ENCODE measurements at regions not wholly inside any gene's neighbourhood (a gene's known extent, or its start where the extent isn't known, plus 50 kb on each side); places are given as distances from the start of the nearest gene placed in this dataset.

- no peak overlapping the region for H3K4me3 ChIP-seq (ENCODE audit: low read depth, low read length)
- no peaks in the 10 kb centered on the region for H3K36me3 ChIP-seq (ENCODE audit: control insufficient read depth, insufficient read depth, low read length)
- TF ChIP-seq CTCF (IDR thresholded peaks at IDR 0.05; ENCODE audit: insufficient read depth, low read length, poor library complexity, severe bottlenecking) = no peak
- no peaks in the 10 kb centered on the region for H3K27me3 ChIP-seq (ENCODE audit: control insufficient read depth, insufficient read depth, low read length)
- DNase-seq (ENCODE audit: low read depth) = no peak
Measured at GRCh38 chr2:134074619-134075018, 179.3 kb upstream of the MGAT5 start.

DNA sequence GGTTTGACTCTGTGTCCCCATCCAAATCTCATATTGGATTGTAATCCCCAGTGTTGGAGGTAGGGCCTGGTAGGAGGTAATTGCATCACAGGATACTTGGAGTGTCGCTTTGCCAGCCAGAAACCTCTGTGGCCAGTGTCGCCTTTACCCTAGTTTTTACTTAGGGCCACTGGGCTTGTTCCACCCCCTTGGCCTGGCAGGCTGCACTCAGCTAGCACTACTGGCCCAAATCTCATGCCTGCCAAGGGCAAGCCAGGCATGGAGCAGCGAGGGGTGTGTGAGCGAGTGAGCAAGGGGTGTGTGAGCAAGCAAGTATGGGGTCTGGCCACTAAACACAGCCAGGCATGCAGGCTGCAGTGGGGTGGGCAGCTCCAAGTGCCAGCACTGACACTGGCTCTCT, 178.7 kb upstream of the MGAT5 start:
- DNase-seq (ENCODE audit: low read depth) = no peak
- no peaks in the 10 kb centered on the region for H3K36me3 ChIP-seq (ENCODE audit: control insufficient read depth, insufficient read depth, low read length)
- H3K27me3 ChIP-seq (ENCODE audit: control insufficient read depth, insufficient read depth, low read length) = no peaks in the 10 kb centered on the region
- no peak overlapping the region for H3K4me3 ChIP-seq (ENCODE audit: low read depth, low read length)
- TF ChIP-seq CTCF (IDR thresholded peaks at IDR 0.05; ENCODE audit: insufficient read depth, low read length, poor library complexity, severe bottlenecking) = no peak

DNA sequence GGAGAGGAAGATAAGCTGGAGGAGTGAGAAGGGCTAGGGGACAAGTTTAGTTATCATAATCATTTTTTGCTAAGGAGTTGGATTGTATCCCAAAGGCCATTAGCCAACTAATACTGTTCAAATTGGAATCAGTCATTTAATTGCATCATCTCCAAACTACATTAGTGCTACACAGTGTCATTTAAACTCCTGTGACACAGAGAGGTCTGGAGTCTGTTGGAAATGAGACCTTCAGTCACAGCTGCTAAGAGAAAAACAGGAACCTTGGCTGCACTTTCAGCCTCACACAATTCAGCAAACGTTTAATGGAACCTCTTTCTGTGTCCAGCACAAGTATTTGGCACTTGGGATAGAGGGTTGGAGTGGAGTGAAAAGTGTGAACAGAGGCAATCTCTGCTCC, 175.5 kb upstream of the MGAT5 start:
- Histone ChIP-seq H3K27me3 (ENCODE audit: control insufficient read depth, insufficient read depth, low read length) (no peaks in the 10 kb centered on the region), H3K4me3 (ENCODE audit: low read depth, low read length) (no peak overlapping the region), H3K36me3 (ENCODE audit: control insufficient read depth, insufficient read depth, low read length) (no peaks in the 10 kb centered on the region)
- TF ChIP-seq CTCF (IDR thresholded peaks at IDR 0.05; ENCODE audit: insufficient read depth, low read length, poor library complexity, severe bottlenecking) = no peak
- no peak for DNase-seq (ENCODE audit: low read depth)

DNA sequence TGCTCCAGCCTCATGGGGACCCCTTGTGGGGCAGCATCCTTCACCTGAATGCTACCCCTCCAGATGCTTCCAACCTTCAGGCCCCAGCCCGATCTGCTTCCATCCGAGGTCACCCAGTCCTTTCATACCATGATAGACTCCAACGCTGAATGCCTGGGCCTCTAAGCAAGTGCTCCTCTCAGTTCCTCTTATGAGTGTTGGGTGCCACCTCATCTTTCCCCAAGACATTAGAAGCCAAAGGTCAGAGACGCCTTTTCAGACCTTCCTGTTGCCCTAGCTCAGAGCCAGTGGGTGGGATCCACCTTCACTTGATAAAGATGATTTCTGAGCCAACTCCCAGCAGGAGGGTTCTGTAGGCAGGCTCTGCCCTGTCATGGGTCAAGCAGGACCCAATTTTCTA, 174.5 kb upstream of the MGAT5 start:
- no peak overlapping the region for H3K4me3 ChIP-seq (ENCODE audit: low read depth, low read length)
- TF ChIP-seq CTCF (IDR thresholded peaks at IDR 0.05; ENCODE audit: insufficient read depth, low read length, poor library complexity, severe bottlenecking) = no peak
- H3K36me3 ChIP-seq (ENCODE audit: control insufficient read depth, insufficient read depth, low read length) = no peaks in the 10 kb centered on the region
- no peak for DNase-seq (ENCODE audit: low read depth)
- H3K27me3 ChIP-seq (ENCODE audit: control insufficient read depth, insufficient read depth, low read length) = no peaks in the 10 kb centered on the region

- H3K4me3 ChIP-seq (ENCODE audit: low read depth, low read length) = no peak overlapping the region
- no peaks in the 10 kb centered on the region for H3K36me3 ChIP-seq (ENCODE audit: control insufficient read depth, insufficient read depth, low read length)
- no peaks in the 10 kb centered on the region for H3K27me3 ChIP-seq (ENCODE audit: control insufficient read depth, insufficient read depth, low read length)
- DNase-seq (ENCODE audit: low read depth) = no peak
- no peak for TF ChIP-seq CTCF (IDR thresholded peaks at IDR 0.05; ENCODE audit: insufficient read depth, low read length, poor library complexity, severe bottlenecking)
Measured at GRCh38 chr2:134080386-134081089, 173.3 kb upstream of the MGAT5 start.

Data from kidney epithelial cell (primary cell).